ENCODE measurements at regions not wholly inside any gene's neighbourhood (a gene's known extent, or its start where the extent isn't known, plus 50 kb on each side); places are given as distances from the start of the nearest gene placed in this dataset.

DNA sequence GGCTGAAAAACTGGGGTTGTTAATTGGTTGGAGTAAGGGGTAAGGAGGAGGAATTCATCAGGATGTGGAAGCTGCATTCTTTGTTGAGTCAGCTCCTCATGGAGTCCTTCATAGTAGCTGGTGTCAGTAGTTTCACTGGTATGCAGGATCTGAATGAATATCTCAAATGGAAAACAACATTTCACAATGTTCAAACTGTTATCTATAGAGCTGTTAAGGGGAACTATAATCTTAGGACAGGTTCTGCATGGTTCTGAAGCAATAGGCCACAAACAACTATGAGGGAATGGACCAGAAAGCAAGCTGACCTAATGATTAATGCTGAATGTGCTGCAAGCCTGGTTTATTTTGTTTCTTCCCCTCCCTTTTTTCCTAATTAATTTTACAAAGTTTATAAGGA, 225.8 kb downstream of the IPMK start:
- TF ChIP-seq CTCF (IDR thresholded peaks at IDR 0.05) (no peak), ZFX (IDR thresholded peaks at IDR 0.05; ENCODE audit: borderline replicate concordance) (no peak)

Data from 22Rv1 (cell line).